ENCODE measurements at regions not wholly inside any gene's neighbourhood (a gene's known extent, or its start where the extent isn't known, plus 50 kb on each side); places are given as distances from the start of the nearest gene placed in this dataset.

- Mint-ChIP-seq H3K36me3 (ENCODE audit: insufficient read depth, unreplicated experiment) (no peaks in the 10 kb centered on the region), H3K27me3 (ENCODE audit: unreplicated experiment) (no peaks in the 10 kb centered on the region), H3K4me3 (ENCODE audit: low read depth, unreplicated experiment) (no peak overlapping the region), H3K4me1 (ENCODE audit: low read depth, unreplicated experiment) (no peaks in the 10 kb centered on the region), H3K27ac (ENCODE audit: unreplicated experiment) (no peak overlapping the region), H3K9me3 (ENCODE audit: low read depth, unreplicated experiment) (peaks cover 12% of the 10 kb centered on the region)
- CTCF ChIA-PET: interaction anchor here (0.6 kb wide), 1 partner anchor 178 kb away, joined by 3 read pairs; no protein-coding TSS in a partner anchor
- intact Hi-C loops (cut with micrococcal nuclease; ENCODE audit: unreplicated experiment): no loop called here
- no peak for DNase-seq
- TF ChIP-seq CTCF (IDR thresholded peaks at IDR 0.05; ENCODE audit: unreplicated experiment): no peak
- no TSS peak for BruUV-seq (replicated peaks)
Observed at GRCh38 chr11:28598531-28598930, 490.3 kb downstream of the METTL15 start.

GRCh38 chr11:28596816-28597215, 488.6 kb downstream of the METTL15 start:
- Mint-ChIP-seq H3K9me3 (ENCODE audit: low read depth, unreplicated experiment) (peaks cover 4% of the 10 kb centered on the region), H3K4me3 (ENCODE audit: low read depth, unreplicated experiment) (no peak overlapping the region), H3K36me3 (ENCODE audit: insufficient read depth, unreplicated experiment) (no peaks in the 10 kb centered on the region), H3K4me1 (ENCODE audit: low read depth, unreplicated experiment) (no peaks in the 10 kb centered on the region), H3K27ac (ENCODE audit: unreplicated experiment) (no peak overlapping the region), H3K27me3 (ENCODE audit: unreplicated experiment) (no peaks in the 10 kb centered on the region)
- intact Hi-C loops (cut with micrococcal nuclease; ENCODE audit: unreplicated experiment): no loop called here
- no TSS peak for BruUV-seq (replicated peaks)
- CTCF ChIA-PET: no interaction called here
- no peak for TF ChIP-seq CTCF (IDR thresholded peaks at IDR 0.05; ENCODE audit: unreplicated experiment)
- no peak for DNase-seq

GRCh38 chr11:28592141-28592540, 484.0 kb downstream of the METTL15 start:
- no peak overlapping the region for H3K4me3 Mint-ChIP-seq (ENCODE audit: low read depth, unreplicated experiment)
- no TSS peak for BruUV-seq (replicated peaks)
- no peaks in the 10 kb centered on the region for H3K27me3 Mint-ChIP-seq (ENCODE audit: unreplicated experiment)
- no peaks in the 10 kb centered on the region for H3K36me3 Mint-ChIP-seq (ENCODE audit: insufficient read depth, unreplicated experiment)
- no peak for TF ChIP-seq CTCF (IDR thresholded peaks at IDR 0.05; ENCODE audit: unreplicated experiment)
- H3K4me1 Mint-ChIP-seq (ENCODE audit: low read depth, unreplicated experiment): no peaks in the 10 kb centered on the region
- no peak overlapping the region for H3K27ac Mint-ChIP-seq (ENCODE audit: unreplicated experiment)
- CTCF ChIA-PET: no interaction called here
- H3K9me3 Mint-ChIP-seq (ENCODE audit: low read depth, unreplicated experiment): peaks cover 4% of the 10 kb centered on the region
- DNase-seq: no peak
- intact Hi-C loops (cut with micrococcal nuclease; ENCODE audit: unreplicated experiment): no loop called here

- H3K36me3 Mint-ChIP-seq (ENCODE audit: insufficient read depth, unreplicated experiment): no peaks in the 10 kb centered on the region
- H3K4me3 Mint-ChIP-seq (ENCODE audit: low read depth, unreplicated experiment): no peak overlapping the region
- TF ChIP-seq CTCF (IDR thresholded peaks at IDR 0.05; ENCODE audit: unreplicated experiment): no peak
- intact Hi-C loops (cut with micrococcal nuclease; ENCODE audit: unreplicated experiment): no loop called here
- no TSS peak for BruUV-seq (replicated peaks)
- H3K9me3 Mint-ChIP-seq (ENCODE audit: low read depth, unreplicated experiment): peaks cover 5% of the 10 kb centered on the region
- CTCF ChIA-PET: no interaction called here
- no peak overlapping the region for H3K27ac Mint-ChIP-seq (ENCODE audit: unreplicated experiment)
- no peaks in the 10 kb centered on the region for H3K4me1 Mint-ChIP-seq (ENCODE audit: low read depth, unreplicated experiment)
- DNase-seq: no peak
- H3K27me3 Mint-ChIP-seq (ENCODE audit: unreplicated experiment): no peaks in the 10 kb centered on the region
Observed at GRCh38 chr11:28584992-28585391, 476.8 kb downstream of the METTL15 start.

GRCh38 chr11:28582506-28582905, 474.3 kb downstream of the METTL15 start:
- H3K4me1 Mint-ChIP-seq (ENCODE audit: low read depth, unreplicated experiment): no peaks in the 10 kb centered on the region
- no peaks in the 10 kb centered on the region for H3K27me3 Mint-ChIP-seq (ENCODE audit: unreplicated experiment)
- BruUV-seq (replicated peaks): no TSS peak
- intact Hi-C loops (cut with micrococcal nuclease; ENCODE audit: unreplicated experiment): no loop called here
- no peak for DNase-seq
- H3K27ac Mint-ChIP-seq (ENCODE audit: unreplicated experiment): no peak overlapping the region
- CTCF ChIA-PET: no interaction called here
- H3K36me3 Mint-ChIP-seq (ENCODE audit: insufficient read depth, unreplicated experiment): no peaks in the 10 kb centered on the region
- peaks cover 5% of the 10 kb centered on the region for H3K9me3 Mint-ChIP-seq (ENCODE audit: low read depth, unreplicated experiment)
- no peak overlapping the region for H3K4me3 Mint-ChIP-seq (ENCODE audit: low read depth, unreplicated experiment)
- no peak for TF ChIP-seq CTCF (IDR thresholded peaks at IDR 0.05; ENCODE audit: unreplicated experiment)

Data from Calu3 (cell line).